OCI-LY1 (cell line): ENCODE measurements at regions not wholly inside any gene's neighbourhood (a gene's known extent, or its start where the extent isn't known, plus 50 kb on each side); places are given as distances from the start of the nearest gene placed in this dataset.

Source experiments
- H2AFZ ChIP-seq: fragments of 200-600 bp; sonication (generic), shearing (Covaris generic); 2 replicates; pipeline ENCODE4 v1.6.0; 2014; ENCODE audit warnings: antibody characterized with exemption, mild to moderate bottlenecking, low read length
- H3F3A ChIP-seq: fragments of 200-600 bp; sonication (generic), shearing (Covaris generic); 2 replicates; pipeline ENCODE4 v1.6.0; 2014; ENCODE audit warnings: mild to moderate bottlenecking, antibody characterized with exemption, low read length, moderate library complexity; ENCODE audit not compliant: insufficient read depth
- H3K27ac ChIP-seq: fragments of 200-600 bp; sonication (generic); 2 replicates; pipeline ENCODE4 v1.5.1; 2014; ENCODE audit warnings: low read length, mixed run types, mild to moderate bottlenecking, low read depth; ENCODE audit not compliant: poor library complexity, severe bottlenecking
- H3K27me3 ChIP-seq: fragments of 200-600 bp; sonication (generic); 2 replicates; pipeline ENCODE4 v1.6.0; 2014; ENCODE audit warnings: antibody characterized with exemption, mild to moderate bottlenecking, low read length, moderate library complexity; ENCODE audit not compliant: insufficient read depth
- H3K36me3 ChIP-seq: fragments of 200-600 bp; sonication (generic); 2 replicates; pipeline ENCODE4 v1.6.1; 2014; ENCODE audit warnings: mild to moderate bottlenecking, antibody characterized with exemption, low read length, moderate library complexity, mixed read lengths; ENCODE audit not compliant: insufficient read depth
- H3K4me1 ChIP-seq: fragments of 200-600 bp; sonication (generic); 2 replicates; pipeline ENCODE4 v1.5.1; 2014; ENCODE audit warnings: mild to moderate bottlenecking, low read length, moderate library complexity; ENCODE audit not compliant: insufficient read depth, severe bottlenecking
- H3K4me2 ChIP-seq: fragments of 200-600 bp; sonication (generic), shearing (Covaris generic); 2 replicates; pipeline ENCODE4 v1.6.1; 2014; ENCODE audit warnings: low read length
- H3K4me3 ChIP-seq: fragments of 200-600 bp; sonication (generic); 2 replicates; pipeline ENCODE4 v1.5.1; 2014; ENCODE audit warnings: low read length, low read depth, mild to moderate bottlenecking, mixed read lengths; ENCODE audit not compliant: poor library complexity, severe bottlenecking
- H3K79me2 ChIP-seq: fragments of 200-600 bp; shearing (Covaris generic); 2 replicates; pipeline ENCODE4 v1.6.1; 2016; ENCODE audit warnings: mixed run types, low read length, mixed read lengths; ENCODE audit not compliant: insufficient read depth
- H3K9ac ChIP-seq: fragments of 200-600 bp; sonication (generic), shearing (Covaris generic); 2 replicates; pipeline ENCODE4 v1.6.1; 2014; ENCODE audit warnings: mild to moderate bottlenecking, low read length, mixed read lengths
- H3K9me2 ChIP-seq: fragments of 200-600 bp; sonication (generic), shearing (Covaris generic); 2 replicates; pipeline ENCODE4 v1.6.1; 2014; ENCODE audit warnings: low read depth, mild to moderate bottlenecking, low read length, mixed read lengths
- H3K9me3 ChIP-seq: fragments of 200-600 bp; shearing (Covaris generic); 2 replicates; pipeline ENCODE4 v1.6.1; 2014; ENCODE audit warnings: low read length, mixed read lengths
- H4K20me1 ChIP-seq: fragments of 200-600 bp; sonication (generic), shearing (Covaris generic); 2 replicates; pipeline ENCODE4 v1.6.0; 2016; ENCODE audit warnings: mild to moderate bottlenecking, low read length; ENCODE audit not compliant: insufficient read depth
- EZH2 ChIP-seq: fragments of 200-600 bp; sonication (generic), shearing (Covaris generic); IDR thresholded peaks from 2 replicates; pipeline ENCODE4 v1.8.0; 2017; ENCODE audit warnings: borderline replicate concordance, mixed run types, mild to moderate bottlenecking, antibody characterized with exemption, low read length, moderate library complexity, mixed read lengths
- TF ChIP-seq, protein P1 (sequence below): fragments of 200-600 bp; sonication (generic), shearing (Covaris generic); IDR thresholded peaks from 2 replicates; pipeline ENCODE4 v1.5.1; 2017; ENCODE audit warnings: mild to moderate bottlenecking, antibody characterized with exemption, low read length, moderate library complexity, mixed read lengths

- Histone ChIP-seq H3K9ac (no peak overlapping the region), H3K4me2 (no peak overlapping the region), H3K9me2 (no peaks in the 10 kb centered on the region), H3K79me2 (no peaks in the 10 kb centered on the region), H3K27me3 (no peaks in the 10 kb centered on the region), H3K9me3 (no peaks in the 10 kb centered on the region), H3K4me1 (no peaks in the 10 kb centered on the region), H3K4me3 (no peak overlapping the region), H3K36me3 (no peaks in the 10 kb centered on the region), H2AFZ (no peak overlapping the region), H3F3A (no peaks in the 10 kb centered on the region), H3K27ac (no peak overlapping the region), H4K20me1 (no peaks in the 10 kb centered on the region)
- TF ChIP-seq, protein P1, sequence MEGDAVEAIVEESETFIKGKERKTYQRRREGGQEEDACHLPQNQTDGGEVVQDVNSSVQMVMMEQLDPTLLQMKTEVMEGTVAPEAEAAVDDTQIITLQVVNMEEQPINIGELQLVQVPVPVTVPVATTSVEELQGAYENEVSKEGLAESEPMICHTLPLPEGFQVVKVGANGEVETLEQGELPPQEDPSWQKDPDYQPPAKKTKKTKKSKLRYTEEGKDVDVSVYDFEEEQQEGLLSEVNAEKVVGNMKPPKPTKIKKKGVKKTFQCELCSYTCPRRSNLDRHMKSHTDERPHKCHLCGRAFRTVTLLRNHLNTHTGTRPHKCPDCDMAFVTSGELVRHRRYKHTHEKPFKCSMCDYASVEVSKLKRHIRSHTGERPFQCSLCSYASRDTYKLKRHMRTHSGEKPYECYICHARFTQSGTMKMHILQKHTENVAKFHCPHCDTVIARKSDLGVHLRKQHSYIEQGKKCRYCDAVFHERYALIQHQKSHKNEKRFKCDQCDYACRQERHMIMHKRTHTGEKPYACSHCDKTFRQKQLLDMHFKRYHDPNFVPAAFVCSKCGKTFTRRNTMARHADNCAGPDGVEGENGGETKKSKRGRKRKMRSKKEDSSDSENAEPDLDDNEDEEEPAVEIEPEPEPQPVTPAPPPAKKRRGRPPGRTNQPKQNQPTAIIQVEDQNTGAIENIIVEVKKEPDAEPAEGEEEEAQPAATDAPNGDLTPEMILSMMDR: no peak
- no peak for TF ChIP-seq EZH2
Observed at GRCh38 chr14:34247605-34248004, 214.4 kb downstream of the SPTSSA start.

GRCh38 chr14:34246206-34246605 is 215.8 kb downstream of the SPTSSA start:
- no peaks in the 10 kb centered on the region for H4K20me1 ChIP-seq
- H3K4me2 ChIP-seq: no peak overlapping the region
- no peak overlapping the region for H3K4me3 ChIP-seq
- no peaks in the 10 kb centered on the region for H3K4me1 ChIP-seq
- no peaks in the 10 kb centered on the region for H3K9me3 ChIP-seq
- no peak overlapping the region for H3K9ac ChIP-seq
- H3K79me2 ChIP-seq: no peaks in the 10 kb centered on the region
- H3F3A ChIP-seq: no peaks in the 10 kb centered on the region
- no peak for TF ChIP-seq EZH2
- TF ChIP-seq, protein P1: no peak
- H3K27me3 ChIP-seq: no peaks in the 10 kb centered on the region
- no peak overlapping the region for H2AFZ ChIP-seq
- no peaks in the 10 kb centered on the region for H3K9me2 ChIP-seq
- no peak overlapping the region for H3K27ac ChIP-seq
- no peaks in the 10 kb centered on the region for H3K36me3 ChIP-seq

DNA sequence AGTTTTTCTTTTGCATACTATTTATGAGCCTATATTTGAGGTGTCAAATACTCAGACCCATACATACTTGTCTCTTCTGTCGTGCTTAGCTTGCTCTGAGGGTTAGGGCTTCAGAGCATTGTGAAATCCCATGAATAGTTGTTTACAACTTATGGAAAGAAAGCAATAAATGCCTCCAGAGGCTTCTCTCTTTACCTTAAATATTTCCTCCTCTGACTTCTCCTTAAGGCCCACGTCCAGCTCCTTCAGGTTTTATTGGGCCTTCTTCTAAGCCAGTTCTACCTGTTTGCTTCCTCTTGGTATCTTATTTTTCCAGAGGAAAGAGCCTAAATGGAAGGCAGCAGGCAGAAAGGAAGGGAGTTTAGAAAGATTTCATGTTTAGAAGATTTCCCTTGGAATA is 218.6 kb downstream of the SPTSSA start:
- Histone ChIP-seq H3K4me1 (no peaks in the 10 kb centered on the region), H3K4me3 (no peak overlapping the region), H3K9ac (no peak overlapping the region), H3K27ac (no peak overlapping the region), H3K9me2 (no peaks in the 10 kb centered on the region), H4K20me1 (no peaks in the 10 kb centered on the region), H3K4me2 (no peak overlapping the region), H3K79me2 (no peaks in the 10 kb centered on the region), H3K36me3 (no peaks in the 10 kb centered on the region), H3K27me3 (no peaks in the 10 kb centered on the region), H3F3A (no peaks in the 10 kb centered on the region), H3K9me3 (no peaks in the 10 kb centered on the region), H2AFZ (no peak overlapping the region)
- TF ChIP-seq, protein P1: no peak
- TF ChIP-seq EZH2: no peak
